Panc1 (cell line): ENCODE measurements at regions not wholly inside any gene's neighbourhood (a gene's known extent, or its start where the extent isn't known, plus 50 kb on each side); places are given as distances from the start of the nearest gene placed in this dataset.

Experiments
- CTCF ChIP-seq: fragments of 450-650 bp; IDR thresholded peaks from 2 replicates; pipeline ENCODE4 v1.5.1; 2017; ENCODE audit warnings: mild to moderate bottlenecking
- POLR2AphosphoS5 ChIP-seq: IDR thresholded peaks from 2 replicates; pipeline ENCODE4 v1.6.1; 2012; ENCODE audit warnings: mild to moderate bottlenecking, low read depth, low read length, moderate library complexity

GRCh38 chr2:165013944-165014619 is 58.8 kb upstream of the SLC38A11 start:
- TF ChIP-seq CTCF (no peak), POLR2AphosphoS5 (no peak)
